ENCODE measurements at regions not wholly inside any gene's neighbourhood (a gene's known extent, or its start where the extent isn't known, plus 50 kb on each side); places are given as distances from the start of the nearest gene placed in this dataset.

DNA sequence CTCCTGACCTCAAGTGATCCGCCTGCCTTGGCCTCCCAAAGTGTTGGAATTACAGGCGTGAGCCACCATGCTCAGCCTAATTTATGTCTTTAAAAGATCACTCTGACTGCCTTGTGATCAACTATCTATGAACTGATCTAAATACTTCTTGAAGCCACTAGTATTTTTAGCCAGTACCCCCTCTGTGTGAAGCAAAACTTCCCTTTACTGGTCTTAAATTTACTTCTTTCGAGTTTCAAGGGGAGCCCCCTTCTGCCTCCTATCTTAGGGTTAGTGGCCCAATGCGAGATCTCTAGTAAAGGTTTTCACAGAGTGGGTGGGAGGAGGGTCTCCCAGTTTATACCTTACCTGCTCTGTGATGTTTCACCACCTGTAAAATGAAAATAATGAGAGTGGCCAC is 66.1 kb upstream of the RPL11 start:
- Histone ChIP-seq H3K4me3 (ENCODE audit: low read length) (no peak overlapping the region), H3K27ac (ENCODE audit: low read length) (no peak overlapping the region), H3K36me3 (ENCODE audit: control insufficient read depth, low read depth, low read length) (no peaks in the 10 kb centered on the region), H3K9ac (ENCODE audit: low read length) (no peak overlapping the region), H3K27me3 (ENCODE audit: control insufficient read depth, insufficient read depth, low read length) (peaks cover 6% of the 10 kb centered on the region), H3K9me3 (ENCODE audit: control insufficient read depth, low read depth, low read length) (no peaks in the 10 kb centered on the region), H3K4me1 (ENCODE audit: control insufficient read depth, low read depth, low read length) (peaks cover under 1% of the 10 kb centered on the region)

DNA sequence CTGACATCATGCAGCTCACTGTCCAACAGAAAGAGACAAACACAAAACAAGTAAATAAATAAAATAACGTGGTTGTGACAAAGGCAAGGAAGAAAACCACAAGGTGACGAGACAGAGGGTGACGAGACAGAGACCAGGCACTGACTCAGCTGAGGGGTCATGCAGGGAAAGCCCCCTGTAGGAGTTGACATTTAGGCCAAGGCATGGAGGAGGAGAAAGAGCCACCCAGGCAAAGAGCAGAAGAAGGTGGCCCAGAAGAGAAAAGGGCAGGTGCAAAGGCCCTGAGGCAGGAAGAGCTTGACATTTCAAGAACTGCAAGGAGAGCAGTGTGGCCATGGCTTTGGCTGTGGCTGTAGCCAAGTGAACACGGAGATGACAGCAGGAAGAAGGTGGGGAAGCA is 65.1 kb upstream of the ID3 start:
- peaks cover 8% of the 10 kb centered on the region for H3K4me1 ChIP-seq (ENCODE audit: control insufficient read depth, low read depth, low read length)
- no peaks in the 10 kb centered on the region for H3K9me3 ChIP-seq (ENCODE audit: control insufficient read depth, low read depth, low read length)
- no peak overlapping the region for H3K9ac ChIP-seq (ENCODE audit: low read length)
- peaks cover 15% of the 10 kb centered on the region for H3K27me3 ChIP-seq (ENCODE audit: control insufficient read depth, insufficient read depth, low read length)
- H3K36me3 ChIP-seq (ENCODE audit: control insufficient read depth, low read depth, low read length) = no peaks in the 10 kb centered on the region
- no peak overlapping the region for H3K27ac ChIP-seq (ENCODE audit: low read length)
- no peak overlapping the region for H3K4me3 ChIP-seq (ENCODE audit: low read length)

DNA sequence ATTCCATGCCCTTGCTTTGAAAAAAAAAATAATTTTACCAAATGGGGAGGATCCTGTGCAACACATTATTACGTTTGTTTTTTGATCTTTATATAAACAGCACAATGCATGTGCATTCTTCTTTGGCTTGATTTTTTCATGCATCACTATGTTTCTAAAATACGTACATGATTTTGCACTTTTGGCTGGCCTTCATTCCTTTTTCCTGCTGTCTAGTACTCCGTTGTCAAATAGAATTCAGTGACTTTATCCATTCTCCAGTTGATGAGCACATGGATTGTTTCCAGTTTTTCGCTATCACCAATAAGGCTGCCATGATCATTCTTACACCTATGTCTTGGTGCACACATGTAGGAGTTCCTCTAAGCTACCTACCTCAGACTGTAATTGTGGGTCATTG is 63.0 kb upstream of the ID3 start:
- H3K27ac ChIP-seq (ENCODE audit: low read length) = no peak overlapping the region
- no peaks in the 10 kb centered on the region for H3K9me3 ChIP-seq (ENCODE audit: control insufficient read depth, low read depth, low read length)
- H3K4me3 ChIP-seq (ENCODE audit: low read length) = no peak overlapping the region
- peaks cover 25% of the 10 kb centered on the region for H3K27me3 ChIP-seq (ENCODE audit: control insufficient read depth, insufficient read depth, low read length)
- peaks cover 8% of the 10 kb centered on the region for H3K4me1 ChIP-seq (ENCODE audit: control insufficient read depth, low read depth, low read length)
- H3K36me3 ChIP-seq (ENCODE audit: control insufficient read depth, low read depth, low read length) = no peaks in the 10 kb centered on the region
- H3K9ac ChIP-seq (ENCODE audit: low read length) = no peak overlapping the region

DNA sequence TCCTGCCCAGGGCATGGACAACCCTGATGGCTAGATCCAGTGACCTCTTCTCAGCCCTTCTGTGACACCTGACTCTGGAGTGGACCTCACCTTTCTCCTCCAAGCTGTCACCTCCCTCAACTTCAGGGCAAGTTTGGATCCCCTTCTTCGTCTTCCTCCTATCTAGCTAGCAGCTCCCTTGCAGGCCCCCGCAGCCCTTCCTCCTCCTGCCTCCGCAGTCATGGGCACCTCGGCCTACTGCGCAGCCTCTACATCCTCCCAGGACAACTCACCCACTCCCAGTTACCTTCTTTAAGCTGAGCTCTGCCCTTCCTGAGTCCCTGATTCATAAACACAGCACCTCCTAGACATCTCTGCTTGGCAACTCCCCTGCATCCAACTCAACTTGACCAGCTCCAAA is 61.3 kb upstream of the ID3 start:
- H3K4me1 ChIP-seq (ENCODE audit: control insufficient read depth, low read depth, low read length) = peaks cover 8% of the 10 kb centered on the region
- H3K4me3 ChIP-seq (ENCODE audit: low read length) = no peak overlapping the region
- H3K27me3 ChIP-seq (ENCODE audit: control insufficient read depth, insufficient read depth, low read length) = peaks cover 25% of the 10 kb centered on the region
- no peak overlapping the region for H3K27ac ChIP-seq (ENCODE audit: low read length)
- no peak overlapping the region for H3K9ac ChIP-seq (ENCODE audit: low read length)
- no peaks in the 10 kb centered on the region for H3K36me3 ChIP-seq (ENCODE audit: control insufficient read depth, low read depth, low read length)
- H3K9me3 ChIP-seq (ENCODE audit: control insufficient read depth, low read depth, low read length) = no peaks in the 10 kb centered on the region

DNA sequence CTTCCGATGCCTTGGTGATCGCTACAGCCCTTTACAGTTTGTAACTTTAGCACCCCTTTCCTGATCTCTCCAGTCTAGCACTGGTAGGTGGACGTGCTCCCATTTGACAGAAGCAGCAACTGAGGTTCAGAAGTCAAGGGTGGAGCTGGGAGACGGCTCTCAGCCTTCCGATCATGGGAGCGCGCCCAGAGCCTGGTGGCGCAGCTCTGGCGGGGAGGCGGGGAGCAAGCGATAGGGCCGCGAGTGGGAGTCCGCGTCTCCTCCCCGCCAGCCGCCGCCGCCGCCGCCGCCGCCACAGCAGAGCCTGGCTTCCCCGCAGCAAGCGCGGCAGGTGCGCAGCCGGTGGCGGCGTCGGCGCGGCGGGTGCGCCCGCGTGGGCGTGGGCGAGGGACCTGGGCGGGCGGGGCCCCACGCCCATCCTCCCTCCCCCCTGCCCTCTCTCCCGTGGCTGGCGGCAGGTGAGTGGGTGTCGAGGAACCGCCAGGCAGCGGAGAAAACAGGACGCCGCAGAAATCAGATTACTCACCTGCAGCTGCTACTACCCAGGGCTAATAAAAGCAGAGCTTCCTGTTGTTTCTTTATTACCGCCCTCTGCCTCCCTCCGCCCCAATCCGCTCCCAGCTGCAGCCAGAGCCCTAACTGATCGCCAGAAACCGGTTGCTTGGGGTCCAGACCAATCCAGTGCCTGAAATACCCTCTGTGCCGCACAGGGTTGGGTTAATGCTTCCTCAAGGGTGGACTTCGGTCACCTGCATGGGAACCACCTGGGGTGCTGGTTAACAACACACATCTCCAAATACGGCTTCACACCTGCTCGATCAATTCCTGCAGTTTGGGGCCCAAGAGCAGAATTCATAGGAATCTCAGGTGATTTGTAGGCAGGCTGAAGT is 60.2 kb upstream of the ID3 start:
- H3K36me3 ChIP-seq (ENCODE audit: control insufficient read depth, low read depth, low read length) = no peaks in the 10 kb centered on the region
- peak overlapping the region; percentile 19 for H3K9ac ChIP-seq (ENCODE audit: low read length)
- H3K9me3 ChIP-seq (ENCODE audit: control insufficient read depth, low read depth, low read length) = no peaks in the 10 kb centered on the region
- H3K27ac ChIP-seq (ENCODE audit: low read length) = no peak overlapping the region
- H3K4me1 ChIP-seq (ENCODE audit: control insufficient read depth, low read depth, low read length) = peaks cover 8% of the 10 kb centered on the region
- H3K27me3 ChIP-seq (ENCODE audit: control insufficient read depth, insufficient read depth, low read length) = peaks cover 25% of the 10 kb centered on the region
- peak overlapping the region; percentile 48 for H3K4me3 ChIP-seq (ENCODE audit: low read length)

DNA sequence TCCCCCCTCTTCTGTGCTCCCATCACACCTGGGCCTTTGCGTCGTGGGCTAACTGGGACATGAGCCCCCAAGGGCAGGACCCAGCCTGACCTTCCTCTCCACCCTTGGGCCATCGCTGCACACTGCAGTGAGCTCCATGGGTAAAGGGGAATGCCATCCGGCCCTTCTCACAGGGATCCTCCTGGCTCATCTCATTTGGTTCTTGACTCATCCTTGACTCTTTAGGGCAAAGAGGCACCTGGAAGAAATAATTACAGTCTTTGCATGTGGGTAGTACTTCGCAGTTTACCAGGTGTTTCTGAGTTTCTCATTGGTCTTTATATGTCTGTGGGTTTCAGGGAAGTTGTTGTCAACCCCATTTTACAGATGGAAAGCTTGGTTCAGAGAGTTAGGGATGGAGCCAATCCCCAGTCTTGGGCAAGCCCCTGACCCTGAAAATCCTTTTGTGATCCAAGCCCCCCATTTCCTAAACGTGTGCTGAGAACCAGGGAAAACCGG is 59.3 kb upstream of the ID3 start:
- H3K27ac ChIP-seq (ENCODE audit: low read length) = no peak overlapping the region
- H3K4me1 ChIP-seq (ENCODE audit: control insufficient read depth, low read depth, low read length) = peaks cover 8% of the 10 kb centered on the region
- no peak overlapping the region for H3K4me3 ChIP-seq (ENCODE audit: low read length)
- H3K9ac ChIP-seq (ENCODE audit: low read length) = no peak overlapping the region
- H3K36me3 ChIP-seq (ENCODE audit: control insufficient read depth, low read depth, low read length) = no peaks in the 10 kb centered on the region
- peaks cover 25% of the 10 kb centered on the region for H3K27me3 ChIP-seq (ENCODE audit: control insufficient read depth, insufficient read depth, low read length)
- no peaks in the 10 kb centered on the region for H3K9me3 ChIP-seq (ENCODE audit: control insufficient read depth, low read depth, low read length)

DNA sequence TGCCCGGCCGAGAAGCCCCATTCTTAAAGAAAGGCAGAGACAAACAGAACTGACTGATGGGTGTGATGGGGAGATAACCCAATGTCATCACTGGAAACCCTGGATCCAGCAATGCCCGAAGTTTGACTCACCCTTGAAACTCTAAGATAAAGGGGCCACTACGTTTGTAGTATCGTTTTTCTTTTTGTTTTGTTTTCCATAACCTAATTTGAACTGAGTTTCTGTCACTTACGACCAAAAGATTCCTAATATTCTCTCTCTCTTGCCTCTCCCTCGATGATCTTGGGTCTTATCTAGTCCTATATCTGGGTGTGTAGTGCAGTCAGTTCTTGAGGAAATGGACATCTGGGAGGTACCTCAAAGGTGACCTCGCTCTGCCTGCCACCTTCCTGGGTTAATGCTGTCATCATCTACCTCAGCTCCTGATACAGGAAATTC is 57.8 kb upstream of the ID3 start:
- no peak overlapping the region for H3K9ac ChIP-seq (ENCODE audit: low read length)
- H3K9me3 ChIP-seq (ENCODE audit: control insufficient read depth, low read depth, low read length) = no peaks in the 10 kb centered on the region
- no peak overlapping the region for H3K4me3 ChIP-seq (ENCODE audit: low read length)
- peaks cover 25% of the 10 kb centered on the region for H3K27me3 ChIP-seq (ENCODE audit: control insufficient read depth, insufficient read depth, low read length)
- H3K4me1 ChIP-seq (ENCODE audit: control insufficient read depth, low read depth, low read length) = peaks cover 17% of the 10 kb centered on the region
- H3K36me3 ChIP-seq (ENCODE audit: control insufficient read depth, low read depth, low read length) = no peaks in the 10 kb centered on the region
- H3K27ac ChIP-seq (ENCODE audit: low read length) = no peak overlapping the region

DNA sequence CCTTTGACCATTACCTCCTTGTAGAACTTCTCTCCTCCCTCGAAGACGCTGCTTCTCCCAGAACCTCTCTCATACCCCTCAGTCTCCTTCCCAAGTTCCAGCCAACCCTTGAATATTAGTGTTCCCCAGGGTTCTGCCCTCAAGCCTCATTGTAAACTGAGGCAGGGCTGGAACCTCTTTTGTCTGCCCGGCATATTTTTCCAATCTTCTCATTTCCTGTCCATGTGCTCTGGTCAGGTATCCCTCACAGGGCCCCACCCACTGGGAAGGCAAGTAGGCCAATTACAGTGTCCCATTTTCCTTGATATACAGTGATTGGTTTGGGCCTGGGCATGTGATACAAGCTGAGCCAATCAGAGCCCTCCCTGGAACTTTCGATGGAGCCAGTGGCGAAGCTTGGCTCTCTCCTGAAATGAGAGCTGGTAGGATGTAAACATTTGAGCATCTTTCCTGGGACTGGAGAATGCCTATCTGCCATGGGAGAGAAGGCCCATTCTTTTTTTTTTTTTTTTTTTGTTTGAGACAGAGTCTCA is 57.1 kb upstream of the ID3 start:
- H3K4me1 ChIP-seq (ENCODE audit: control insufficient read depth, low read depth, low read length) = peaks cover 17% of the 10 kb centered on the region

DNA sequence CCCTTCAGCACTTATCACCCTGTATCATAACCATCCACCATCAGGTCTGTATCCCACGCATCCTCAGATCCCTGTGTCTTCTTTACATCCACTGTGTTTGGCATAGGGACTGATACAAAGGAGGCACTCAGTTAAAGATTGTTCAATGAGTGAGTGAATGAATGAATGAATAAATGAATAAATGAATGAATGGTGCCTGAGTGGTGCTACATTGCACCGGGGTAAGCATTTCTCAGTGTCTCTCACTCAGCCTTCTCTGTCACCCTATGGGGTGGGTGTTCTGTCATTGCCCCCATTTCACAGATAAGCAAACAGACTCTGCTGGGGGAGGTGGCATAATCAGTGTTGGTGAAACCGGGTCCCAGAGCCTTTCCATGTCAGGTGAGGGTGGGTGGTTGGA is 56.6 kb upstream of the ID3 start:
- Histone ChIP-seq H3K36me3 (ENCODE audit: control insufficient read depth, low read depth, low read length) (no peaks in the 10 kb centered on the region), H3K4me3 (ENCODE audit: low read length) (no peak overlapping the region), H3K9me3 (ENCODE audit: control insufficient read depth, low read depth, low read length) (no peaks in the 10 kb centered on the region), H3K27ac (ENCODE audit: low read length) (no peak overlapping the region), H3K9ac (ENCODE audit: low read length) (no peak overlapping the region), H3K27me3 (ENCODE audit: control insufficient read depth, insufficient read depth, low read length) (peaks cover 23% of the 10 kb centered on the region), H3K4me1 (ENCODE audit: control insufficient read depth, low read depth, low read length) (peaks cover 17% of the 10 kb centered on the region)

More for the DNA sequence above, 57.1 kb upstream of the ID3 start:
- H3K27ac ChIP-seq (ENCODE audit: low read length) = no peak overlapping the region
- H3K9ac ChIP-seq (ENCODE audit: low read length) = no peak overlapping the region
- H3K27me3 ChIP-seq (ENCODE audit: control insufficient read depth, insufficient read depth, low read length) = peaks cover 25% of the 10 kb centered on the region
- no peak overlapping the region for H3K4me3 ChIP-seq (ENCODE audit: low read length)
- H3K36me3 ChIP-seq (ENCODE audit: control insufficient read depth, low read depth, low read length) = no peaks in the 10 kb centered on the region
- H3K9me3 ChIP-seq (ENCODE audit: control insufficient read depth, low read depth, low read length) = no peaks in the 10 kb centered on the region

DNA sequence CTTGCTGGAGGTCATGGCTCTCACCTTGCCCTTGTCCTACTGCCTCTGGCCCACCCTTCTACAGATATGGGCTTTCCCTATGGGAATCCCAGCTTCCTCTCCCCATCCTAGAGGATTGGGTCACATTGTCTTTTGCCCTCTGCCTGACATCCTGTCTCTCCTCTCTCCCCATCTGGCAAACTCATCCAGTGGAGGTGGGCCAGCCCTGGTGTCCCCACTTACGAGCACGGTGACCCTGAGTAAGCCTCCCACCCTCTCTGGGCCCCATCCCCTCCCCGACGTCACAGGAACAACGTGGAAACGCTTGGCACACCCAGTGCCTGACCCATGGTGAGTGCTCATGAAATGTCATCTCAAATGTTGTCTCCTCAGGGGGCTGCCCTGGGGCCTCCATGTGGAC is 56.1 kb upstream of the ID3 start:
- Histone ChIP-seq H3K27me3 (ENCODE audit: control insufficient read depth, insufficient read depth, low read length) (peaks cover 19% of the 10 kb centered on the region), H3K36me3 (ENCODE audit: control insufficient read depth, low read depth, low read length) (no peaks in the 10 kb centered on the region), H3K4me1 (ENCODE audit: control insufficient read depth, low read depth, low read length) (peaks cover 16% of the 10 kb centered on the region), H3K27ac (ENCODE audit: low read length) (no peak overlapping the region), H3K9me3 (ENCODE audit: control insufficient read depth, low read depth, low read length) (no peaks in the 10 kb centered on the region), H3K4me3 (ENCODE audit: low read length) (no peak overlapping the region), H3K9ac (ENCODE audit: low read length) (no peak overlapping the region)

DNA sequence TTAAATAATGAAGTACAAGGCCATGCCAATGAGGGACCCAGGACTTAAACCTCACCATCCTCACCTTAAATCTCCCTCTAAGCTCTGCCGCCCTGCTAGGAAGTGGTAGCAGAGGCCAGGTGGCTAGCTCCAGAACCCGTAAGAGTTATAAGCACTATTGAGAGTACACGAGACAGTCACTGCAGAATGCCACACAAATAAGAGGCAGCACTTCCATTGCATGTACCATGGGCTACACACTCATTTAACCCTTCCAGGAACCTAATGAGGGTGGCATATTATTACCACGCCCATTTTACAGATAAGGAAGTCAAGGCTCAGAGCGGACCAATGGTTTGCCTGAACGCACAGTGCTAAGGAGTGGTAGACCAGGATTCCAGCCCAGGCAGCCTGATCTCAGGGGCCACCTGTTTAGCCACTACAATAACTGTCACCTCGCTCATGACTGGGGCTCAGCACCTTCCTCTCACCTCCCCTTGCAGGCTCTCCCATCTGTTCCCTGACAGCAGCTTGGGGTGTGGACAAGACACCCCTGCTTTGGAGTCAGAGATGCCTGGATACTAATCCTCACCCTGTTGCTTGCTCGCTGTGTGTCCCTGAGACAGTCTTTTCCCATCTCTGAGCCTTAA is 54.8 kb upstream of the ID3 start:
- Histone ChIP-seq H3K9me3 (ENCODE audit: control insufficient read depth, low read depth, low read length) (no peaks in the 10 kb centered on the region), H3K9ac (ENCODE audit: low read length) (no peak overlapping the region), H3K4me1 (ENCODE audit: control insufficient read depth, low read depth, low read length) (peaks cover 9% of the 10 kb centered on the region), H3K27me3 (ENCODE audit: control insufficient read depth, insufficient read depth, low read length) (peaks cover 9% of the 10 kb centered on the region), H3K27ac (ENCODE audit: low read length) (no peak overlapping the region), H3K36me3 (ENCODE audit: control insufficient read depth, low read depth, low read length) (no peaks in the 10 kb centered on the region), H3K4me3 (ENCODE audit: low read length) (no peak overlapping the region)

All from iPS-18a (cell line).